Mesendoderm (in vitro differentiated cells): ENCODE measurements at regions not wholly inside any gene's neighbourhood (a gene's known extent, or its start where the extent isn't known, plus 50 kb on each side); places are given as distances from the start of the nearest gene placed in this dataset. TPM values are rescaled to one million over a fixed set of nuclear protein-coding genes. Genes with fewer than 3 reads are reported as not detected.

ENCODE experiments used
- small RNA-seq: library from polyadenylated mRNA; stranded (forward); fragments of <200 nt; extraction: miRNeasy Mini kit (QIAGEN cat#:217004); gene quantifications from one replicate; pipeline ENCODE3, GENCODE V24; 2013; ENCODE audit not compliant: insufficient read depth

Small RNA genes lying in the stretch of these regions (small RNA-seq; reads per million reads assigned to genes)
- not detected for gene RNU6-389P
- not detected for gene SUMO2P3
